Neural crest cell (in vitro differentiated cells): ENCODE measurements at regions not wholly inside any gene's neighbourhood (a gene's known extent, or its start where the extent isn't known, plus 50 kb on each side); places are given as distances from the start of the nearest gene placed in this dataset.

Experiments
- DNase-seq: peaks from one replicate; pipeline ENCODE4 v3.0.0; 2021; ENCODE audit warnings: low read depth, mixed read lengths, low spot score
- H3K27ac Mint-ChIP-seq: one replicate; pipeline ENCODE4 v1.8.0; 2021; ENCODE audit warnings: mild to moderate bottlenecking, mixed read lengths; ENCODE audit not compliant: unreplicated experiment
- H3K27me3 Mint-ChIP-seq: 2 replicates; pipeline ENCODE4 v1.8.0; 2021; ENCODE audit warnings: low read depth, mild to moderate bottlenecking, mixed read lengths
- H3K36me3 Mint-ChIP-seq: 2 replicates; pipeline ENCODE4 v1.8.0; 2021; ENCODE audit warnings: low read depth, mild to moderate bottlenecking, mixed read lengths
- H3K4me1 Mint-ChIP-seq: 2 replicates; pipeline ENCODE4 v1.8.0; 2021; ENCODE audit warnings: mixed read lengths
- H3K4me3 Mint-ChIP-seq: one replicate; pipeline ENCODE4 v1.8.0; 2021; ENCODE audit warnings: mild to moderate bottlenecking, mixed read lengths
- H3K9me3 Mint-ChIP-seq: 2 replicates; pipeline ENCODE4 v1.8.0; 2021; ENCODE audit warnings: mixed read lengths
- TF ChIP-seq, protein P1 (sequence below): fragments of 200-600 bp; sonication (generic); conservative IDR thresholded peaks from 2 replicates; pipeline ENCODE4 v1.5.0; 2021; ENCODE audit warnings: antibody characterized with exemption, mild to moderate bottlenecking

DNA sequence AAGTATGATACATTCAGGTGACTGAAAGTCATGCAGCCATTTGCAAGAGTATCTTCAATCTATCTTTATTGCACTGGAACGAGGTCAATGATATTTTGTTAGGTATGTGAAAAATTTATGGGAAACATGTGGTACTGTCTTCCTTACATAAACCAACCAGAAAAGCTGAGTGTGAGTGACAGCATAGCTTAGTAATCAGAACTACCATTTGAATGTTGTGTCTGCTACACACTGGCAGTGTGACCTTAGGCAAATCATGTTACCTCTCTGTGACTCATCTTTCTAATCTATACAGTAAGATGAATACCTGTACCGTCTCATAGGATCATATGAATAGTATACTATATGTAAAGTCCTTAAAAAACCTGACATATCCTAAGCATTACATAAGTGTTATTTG lies 337.9 kb upstream of the IL12A start:
- no peaks in the 10 kb centered on the region for H3K4me1 Mint-ChIP-seq

DNA sequence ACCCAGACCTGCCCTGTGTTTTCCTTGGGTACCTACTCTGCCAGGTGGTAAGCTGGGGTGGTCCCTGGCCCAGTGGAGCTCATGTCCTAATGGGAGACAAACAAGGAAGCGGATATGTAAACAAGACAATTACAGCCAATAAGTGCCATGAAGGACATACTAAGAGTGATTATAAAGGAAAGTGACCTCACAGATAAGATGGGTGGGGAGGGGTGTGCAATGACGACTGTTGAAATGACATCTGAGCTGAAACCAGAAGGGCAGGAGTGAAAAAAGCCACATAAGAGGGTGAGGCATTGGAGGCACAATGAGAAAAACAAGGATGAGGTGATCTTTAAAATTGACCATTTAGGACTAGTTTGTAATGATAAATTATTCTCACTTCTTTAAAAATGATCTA lies 336.2 kb upstream of the IL12A start:
- Mint-ChIP-seq H3K9me3 (no peaks in the 10 kb centered on the region), H3K4me3 (no peak overlapping the region), H3K27me3 (no peaks in the 10 kb centered on the region), H3K27ac (no peak overlapping the region), H3K4me1 (no peaks in the 10 kb centered on the region), H3K36me3 (no peaks in the 10 kb centered on the region)
- no peak for DNase-seq
- TF ChIP-seq, protein P1, sequence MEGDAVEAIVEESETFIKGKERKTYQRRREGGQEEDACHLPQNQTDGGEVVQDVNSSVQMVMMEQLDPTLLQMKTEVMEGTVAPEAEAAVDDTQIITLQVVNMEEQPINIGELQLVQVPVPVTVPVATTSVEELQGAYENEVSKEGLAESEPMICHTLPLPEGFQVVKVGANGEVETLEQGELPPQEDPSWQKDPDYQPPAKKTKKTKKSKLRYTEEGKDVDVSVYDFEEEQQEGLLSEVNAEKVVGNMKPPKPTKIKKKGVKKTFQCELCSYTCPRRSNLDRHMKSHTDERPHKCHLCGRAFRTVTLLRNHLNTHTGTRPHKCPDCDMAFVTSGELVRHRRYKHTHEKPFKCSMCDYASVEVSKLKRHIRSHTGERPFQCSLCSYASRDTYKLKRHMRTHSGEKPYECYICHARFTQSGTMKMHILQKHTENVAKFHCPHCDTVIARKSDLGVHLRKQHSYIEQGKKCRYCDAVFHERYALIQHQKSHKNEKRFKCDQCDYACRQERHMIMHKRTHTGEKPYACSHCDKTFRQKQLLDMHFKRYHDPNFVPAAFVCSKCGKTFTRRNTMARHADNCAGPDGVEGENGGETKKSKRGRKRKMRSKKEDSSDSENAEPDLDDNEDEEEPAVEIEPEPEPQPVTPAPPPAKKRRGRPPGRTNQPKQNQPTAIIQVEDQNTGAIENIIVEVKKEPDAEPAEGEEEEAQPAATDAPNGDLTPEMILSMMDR = no peak

More for the DNA sequence above, 337.9 kb upstream of the IL12A start:
- DNase-seq = no peak
- H3K27ac Mint-ChIP-seq = no peak overlapping the region
- TF ChIP-seq, protein P1 = no peak
- no peaks in the 10 kb centered on the region for H3K27me3 Mint-ChIP-seq
- H3K9me3 Mint-ChIP-seq = no peaks in the 10 kb centered on the region
- H3K36me3 Mint-ChIP-seq = no peaks in the 10 kb centered on the region
- no peak overlapping the region for H3K4me3 Mint-ChIP-seq

DNA sequence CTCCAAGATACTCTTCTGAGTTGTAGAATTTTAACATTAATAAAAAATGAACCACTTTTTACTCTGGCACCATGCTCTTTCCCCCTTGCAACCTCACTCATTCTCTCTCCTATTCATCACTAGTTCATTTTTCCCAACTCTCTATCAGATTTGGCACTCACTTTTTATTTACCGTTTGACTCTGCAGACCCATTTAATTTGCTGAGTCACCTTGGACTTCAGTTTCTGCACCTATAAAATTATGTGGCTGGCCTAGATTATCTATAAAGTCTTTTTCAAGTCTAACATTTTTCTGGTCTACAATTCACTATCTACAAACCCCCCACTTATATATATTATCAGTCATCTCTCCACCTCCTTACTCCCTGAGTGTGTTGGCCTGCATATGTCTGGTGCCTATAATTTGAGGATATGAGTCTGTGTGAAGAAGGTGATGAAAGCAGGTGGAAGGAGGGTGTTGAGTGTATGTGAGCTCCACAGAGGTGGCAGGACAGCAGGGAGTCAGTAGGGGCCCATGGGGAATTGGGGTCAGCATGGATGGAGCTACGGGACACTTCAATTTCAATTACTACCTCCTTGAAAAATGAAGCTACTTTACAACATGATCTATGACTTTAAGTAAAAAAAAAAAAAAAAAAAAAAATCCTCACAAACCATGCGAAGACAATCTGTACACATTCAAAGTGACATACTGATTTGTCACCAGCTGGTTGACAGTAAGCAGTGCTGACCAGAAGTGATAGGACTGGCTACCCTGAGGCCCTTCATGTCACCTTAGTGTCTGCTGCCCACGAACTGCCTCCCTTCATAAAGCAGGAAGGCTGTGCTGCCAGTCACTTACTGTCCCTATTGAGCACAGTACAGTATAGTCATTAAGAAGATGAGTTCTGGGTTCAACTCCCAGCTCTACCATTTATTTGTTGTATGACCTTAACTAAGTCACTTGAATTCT lies 334.2 kb upstream of the IL12A start:
- no peaks in the 10 kb centered on the region for H3K4me1 Mint-ChIP-seq
- no peak for DNase-seq
- H3K27me3 Mint-ChIP-seq = peaks cover 7% of the 10 kb centered on the region
- no peaks in the 10 kb centered on the region for H3K36me3 Mint-ChIP-seq
- H3K9me3 Mint-ChIP-seq = no peaks in the 10 kb centered on the region
- H3K4me3 Mint-ChIP-seq = no peak overlapping the region
- TF ChIP-seq, protein P1 = no peak
- no peak overlapping the region for H3K27ac Mint-ChIP-seq

DNA sequence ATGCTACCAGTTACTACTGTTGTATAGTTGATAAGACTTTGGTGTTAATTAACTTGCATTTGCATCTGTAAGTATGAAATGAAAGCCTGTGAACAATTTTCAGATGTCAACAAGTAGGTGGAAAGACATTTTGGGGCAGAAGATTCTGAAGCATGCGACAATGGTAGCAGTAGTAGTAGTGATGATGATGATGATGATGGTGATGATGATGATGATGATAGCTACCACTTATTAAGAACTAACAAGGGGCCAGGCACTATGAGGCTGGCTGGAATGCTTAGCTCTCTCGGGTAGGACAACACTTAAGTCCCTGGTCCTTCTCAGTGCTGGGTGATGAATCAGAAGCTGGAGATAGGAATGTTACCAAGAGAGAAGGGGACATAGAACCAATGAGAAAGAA lies 333.4 kb upstream of the IL12A start:
- peak overlapping the region; percentile 44 for H3K27ac Mint-ChIP-seq
- no peak overlapping the region for H3K4me3 Mint-ChIP-seq
- H3K36me3 Mint-ChIP-seq = no peaks in the 10 kb centered on the region
- no peaks in the 10 kb centered on the region for H3K9me3 Mint-ChIP-seq
- no peak for DNase-seq
- no peaks in the 10 kb centered on the region for H3K4me1 Mint-ChIP-seq
- TF ChIP-seq, protein P1 = no peak
- H3K27me3 Mint-ChIP-seq = peaks cover 7% of the 10 kb centered on the region

DNA sequence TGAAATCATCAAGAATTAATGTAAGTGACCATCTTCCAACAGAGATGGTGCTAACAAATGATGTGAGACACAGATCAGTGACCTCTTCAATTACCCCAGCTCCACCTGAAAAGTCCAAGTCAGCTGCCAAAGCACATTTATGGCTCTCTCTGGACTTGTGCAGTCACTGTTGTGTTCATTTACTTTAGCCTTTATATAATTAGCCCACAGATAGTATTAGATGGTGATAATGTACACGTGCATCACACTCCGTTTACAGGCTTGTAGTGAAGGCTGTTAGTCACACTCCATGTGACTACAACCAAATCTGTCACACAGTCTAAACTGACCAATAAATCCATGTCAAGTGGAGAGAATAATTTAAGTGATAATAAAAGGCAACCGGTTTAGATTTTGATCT lies 331.5 kb upstream of the IL12A start:
- Mint-ChIP-seq H3K4me3 (no peak overlapping the region), H3K36me3 (no peaks in the 10 kb centered on the region), H3K9me3 (peaks cover 1% of the 10 kb centered on the region), H3K4me1 (no peaks in the 10 kb centered on the region), H3K27ac (no peak overlapping the region), H3K27me3 (peaks cover 7% of the 10 kb centered on the region)
- no peak for DNase-seq
- TF ChIP-seq, protein P1 = no peak
